Calu3 (cell line): ENCODE measurements at regions not wholly inside any gene's neighbourhood (a gene's known extent, or its start where the extent isn't known, plus 50 kb on each side); places are given as distances from the start of the nearest gene placed in this dataset.

Source experiments
- BruUV-seq: library from RNA; stranded (reverse); fragments of 400-500 nt; replicated peaks from 2 replicates; lab custom pipeline; 2021; lab: Mats Ljungman, UMichigan
- CTCF ChIA-PET: fragments of 300-600 bp; sonication (Branson Sonifier 250); formaldehyde crosslinking; loops from one replicate; lab custom pipeline; 2022; ENCODE audit warnings: antibody characterized with exemption; lab: Charles Lee
- DNase-seq: peaks from one replicate; pipeline ENCODE4 v3.0.0; 2022
- H3K27ac Mint-ChIP-seq: one replicate; pipeline ENCODE4 v1.8.0; 2022; ENCODE audit warnings: mixed read lengths; ENCODE audit not compliant: unreplicated experiment
- H3K27me3 Mint-ChIP-seq: one replicate; pipeline ENCODE4 v1.8.0; 2022; ENCODE audit warnings: mixed read lengths; ENCODE audit not compliant: unreplicated experiment
- H3K36me3 Mint-ChIP-seq: one replicate; pipeline ENCODE4 v1.8.0; 2022; ENCODE audit warnings: mild to moderate bottlenecking, moderate library complexity, mixed read lengths; ENCODE audit not compliant: insufficient read depth, unreplicated experiment
- H3K4me1 Mint-ChIP-seq: one replicate; pipeline ENCODE4 v1.8.0; 2022; ENCODE audit warnings: mild to moderate bottlenecking, low read depth, mixed read lengths; ENCODE audit not compliant: unreplicated experiment
- H3K4me3 Mint-ChIP-seq: one replicate; pipeline ENCODE4 v1.8.0; 2022; ENCODE audit warnings: mild to moderate bottlenecking, low read depth, moderate library complexity, mixed read lengths; ENCODE audit not compliant: unreplicated experiment
- H3K9me3 Mint-ChIP-seq: one replicate; pipeline ENCODE4 v1.8.0; 2022; ENCODE audit warnings: low read depth, mixed read lengths; ENCODE audit not compliant: unreplicated experiment
- CTCF ChIP-seq: fragments of 200-600 bp; IDR thresholded peaks from one replicate; pipeline ENCODE4 v1.8.0; 2022; ENCODE audit warnings: antibody characterized with exemption; ENCODE audit not compliant: unreplicated experiment
- intact Hi-C: fragments of 100-400 bp; cut with micrococcal nuclease; formaldehyde crosslinking; loops from one replicate; pipeline ENCODE4 v1.10.0; 2022; ENCODE audit not compliant: unreplicated experiment

GRCh38 chr10:36451391-36451970, 673.9 kb upstream of the ANKRD30A start:
- no peak overlapping the region for H3K27ac Mint-ChIP-seq
- no peak overlapping the region for H3K4me3 Mint-ChIP-seq
- no peaks in the 10 kb centered on the region for H3K4me1 Mint-ChIP-seq
- no peaks in the 10 kb centered on the region for H3K27me3 Mint-ChIP-seq
- TF ChIP-seq CTCF: no peak
- H3K9me3 Mint-ChIP-seq: peaks cover 1% of the 10 kb centered on the region
- CTCF ChIA-PET: no interaction called here
- intact Hi-C loops: no loop called here
- H3K36me3 Mint-ChIP-seq: no peaks in the 10 kb centered on the region
- no TSS peak for BruUV-seq
- DNase-seq: no peak

- no peak overlapping the region for H3K4me3 Mint-ChIP-seq
- no peaks in the 10 kb centered on the region for H3K4me1 Mint-ChIP-seq
- no TSS peak for BruUV-seq
- no peaks in the 10 kb centered on the region for H3K27me3 Mint-ChIP-seq
- H3K9me3 Mint-ChIP-seq: peaks cover 2% of the 10 kb centered on the region
- intact Hi-C loops: no loop called here
- H3K27ac Mint-ChIP-seq: no peak overlapping the region
- no peaks in the 10 kb centered on the region for H3K36me3 Mint-ChIP-seq
- CTCF ChIA-PET: no interaction called here
- TF ChIP-seq CTCF: no peak
- DNase-seq: no peak
Observed at GRCh38 chr10:36450380-36450779, 675.0 kb upstream of the ANKRD30A start.

DNA sequence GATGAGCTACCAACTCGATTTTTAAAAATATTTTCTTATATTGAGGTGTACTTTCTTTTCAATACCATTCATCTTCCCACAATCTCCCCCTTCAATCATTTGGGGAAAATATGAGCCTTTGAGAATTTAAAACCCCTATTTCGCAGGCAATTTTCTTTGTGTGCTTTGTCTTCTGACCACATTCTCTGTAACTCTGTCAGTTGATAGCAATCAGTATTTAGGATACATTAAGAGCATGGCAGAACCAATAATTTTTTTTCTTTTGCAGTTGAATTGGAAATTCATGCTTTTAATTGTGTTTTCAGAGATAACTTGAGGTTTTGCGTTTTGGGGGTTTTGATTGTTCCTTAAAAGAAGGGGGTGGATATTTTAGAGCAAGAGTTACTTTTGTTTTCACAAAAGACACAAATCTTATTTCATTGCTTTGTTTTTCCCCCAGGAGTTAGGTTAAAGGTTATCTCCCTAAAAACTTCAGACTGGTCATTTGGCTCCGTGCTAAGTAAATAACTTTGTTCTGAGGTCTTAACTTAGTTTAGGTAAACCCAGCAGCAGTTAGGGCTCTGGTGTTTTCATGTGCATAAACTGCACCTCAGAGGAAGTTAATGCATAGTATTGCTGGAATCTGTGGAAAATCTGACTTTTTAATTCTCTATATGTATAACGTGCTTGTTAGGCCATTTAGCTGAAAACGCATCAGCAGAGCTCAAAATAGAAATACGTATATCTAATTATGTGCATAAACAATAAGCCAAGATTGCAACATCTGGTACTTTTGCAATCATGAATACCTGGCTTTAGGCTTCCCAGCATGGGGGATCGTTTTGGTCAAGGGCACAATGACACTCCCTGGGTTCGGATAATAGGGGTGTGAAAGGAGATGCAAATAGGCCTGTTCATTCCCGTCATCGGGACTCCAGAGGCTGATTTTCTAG, 676.4 kb upstream of the ANKRD30A start:
- Mint-ChIP-seq H3K27ac (no peak overlapping the region), H3K27me3 (no peaks in the 10 kb centered on the region), H3K4me3 (no peak overlapping the region), H3K36me3 (no peaks in the 10 kb centered on the region), H3K9me3 (peaks cover 2% of the 10 kb centered on the region), H3K4me1 (no peaks in the 10 kb centered on the region)
- intact Hi-C loops: no loop called here
- no peak for DNase-seq
- no peak for TF ChIP-seq CTCF
- BruUV-seq: no TSS peak
- CTCF ChIA-PET: no interaction called here

- H3K27me3 Mint-ChIP-seq: no peaks in the 10 kb centered on the region
- H3K36me3 Mint-ChIP-seq: no peaks in the 10 kb centered on the region
- intact Hi-C loops: no loop called here
- no peak for TF ChIP-seq CTCF
- no peak overlapping the region for H3K4me3 Mint-ChIP-seq
- CTCF ChIA-PET: no interaction called here
- H3K9me3 Mint-ChIP-seq: peaks cover 2% of the 10 kb centered on the region
- no peak for DNase-seq
- BruUV-seq: no TSS peak
- H3K27ac Mint-ChIP-seq: no peak overlapping the region
- H3K4me1 Mint-ChIP-seq: no peaks in the 10 kb centered on the region
Observed at GRCh38 chr10:36446881-36447280, 678.5 kb upstream of the ANKRD30A start.
